PC-3 (cell line): ENCODE measurements at regions not wholly inside any gene's neighbourhood (a gene's known extent, or its start where the extent isn't known, plus 50 kb on each side); places are given as distances from the start of the nearest gene placed in this dataset.

Experiments used
- ATAC-seq: fragments of 200-7000 bp; cut with Tn5 transposase; 2 replicates; pipeline ENCODE4 v1.9.1; 2020; ENCODE audit warnings: mild to moderate bottlenecking, moderate library complexity
- BruUV-seq: library from RNA; stranded (reverse); fragments of 400-500 nt; replicated peaks from 2 replicates; lab custom pipeline; 2021; lab: Mats Ljungman, UMichigan
- CTCF ChIA-PET: fragments of 300-600 bp; sonication (Branson Sonifier 250); formaldehyde crosslinking; loops from one replicate; lab custom pipeline; 2022; ENCODE audit warnings: antibody characterized with exemption; lab: Charles Lee
- POLR2A ChIA-PET: fragments of 300-600 bp; sonication (Branson Sonifier 250); formaldehyde crosslinking; loops from one replicate; lab custom pipeline; 2022; ENCODE audit warnings: antibody characterized with exemption; ENCODE audit not compliant: unreplicated experiment; lab: Charles Lee
- DNase-seq: peaks from one replicate; pipeline ENCODE4 v3.0.0-alpha.2; 2015
- H2AFZ ChIP-seq: fragments of 300-600 bp; sonication (generic); 2 replicates; pipeline ENCODE4 v1.6.0; 2016; ENCODE audit warnings: antibody characterized with exemption, low read length
- H3F3A ChIP-seq: fragments of 300-600 bp; sonication (generic); one replicate; pipeline ENCODE4 v1.6.0; 2017; ENCODE audit warnings: antibody characterized with exemption, low read length, control low read depth, mild to moderate bottlenecking; ENCODE audit not compliant: unreplicated experiment
- H3K27ac ChIP-seq: fragments of 300-600 bp; sonication (generic); 2 replicates; pipeline ENCODE4 v1.5.1; 2016; ENCODE audit warnings: mild to moderate bottlenecking, low read length
- H3K27me3 ChIP-seq: fragments of 300-600 bp; sonication (generic); 2 replicates; pipeline ENCODE4 v1.6.1; 2016; ENCODE audit warnings: low read length, mixed read lengths
- H3K36me3 ChIP-seq: fragments of 300-600 bp; sonication (generic); 2 replicates; pipeline ENCODE4 v1.6.1; 2016; ENCODE audit warnings: low read depth, mixed run types, low read length, mixed read lengths
- H3K4me1 ChIP-seq: fragments of 300-600 bp; sonication (generic); 2 replicates; pipeline ENCODE4 v1.5.1; 2016; ENCODE audit warnings: low read length; ENCODE audit not compliant: insufficient read depth
- H3K4me2 ChIP-seq: fragments of 300-600 bp; sonication (generic); 2 replicates; pipeline ENCODE4 v1.6.0; 2016; ENCODE audit warnings: low read length
- H3K4me3 ChIP-seq: fragments of 300-600 bp; sonication (generic); 2 replicates; pipeline ENCODE4 v1.5.1; 2016; ENCODE audit warnings: mild to moderate bottlenecking, low read length, mixed read lengths
- H3K79me2 ChIP-seq: fragments of 300-600 bp; sonication (generic); 2 replicates; pipeline ENCODE4 v1.6.1; 2017; ENCODE audit warnings: low read length, mixed read lengths
- H3K9ac ChIP-seq: fragments of 300-600 bp; sonication (generic); 2 replicates; pipeline ENCODE4 v1.6.0; 2016; ENCODE audit warnings: mild to moderate bottlenecking, low read length
- H3K9me2 ChIP-seq: fragments of 300-600 bp; sonication (generic); replicated peaks from 2 replicates; pipeline ENCODE4 v1.6.1; 2016; ENCODE audit warnings: mixed run types, low read length, mixed read lengths
- H3K9me3 ChIP-seq: fragments of 300-600 bp; sonication (generic); 2 replicates; pipeline ENCODE4 v1.6.1; 2016; ENCODE audit warnings: low read length, mixed read lengths
- H4K20me1 ChIP-seq: fragments of 300-600 bp; sonication (generic); 2 replicates; pipeline ENCODE4 v1.6.1; 2016; ENCODE audit warnings: low read length, mixed read lengths
- EZH2 ChIP-seq: fragments of 300-600 bp; sonication (generic); IDR thresholded peaks from one replicate; pipeline ENCODE4 v1.6.1; 2017; ENCODE audit warnings: antibody characterized with exemption, mild to moderate bottlenecking, low read length; ENCODE audit not compliant: unreplicated experiment
- EZH2phosphoT487 ChIP-seq: fragments of 300-600 bp; sonication (generic); IDR thresholded peaks from 2 replicates; pipeline ENCODE4 v1.6.1; 2018; ENCODE audit warnings: mild to moderate bottlenecking, antibody characterized with exemption, low read length, borderline replicate concordance
- intact Hi-C: fragments of 100-400 bp; cut with micrococcal nuclease; formaldehyde crosslinking; loops from 2 replicates; pipeline ENCODE4 v1.9.0; 2023
- TF ChIP-seq, protein P1 (sequence below): fragments of 300-600 bp; sonication (generic); conservative IDR thresholded peaks from 2 replicates; pipeline ENCODE4 v1.5.1; 2017; ENCODE audit warnings: antibody characterized with exemption, low read depth, mild to moderate bottlenecking, low read length

DNA sequence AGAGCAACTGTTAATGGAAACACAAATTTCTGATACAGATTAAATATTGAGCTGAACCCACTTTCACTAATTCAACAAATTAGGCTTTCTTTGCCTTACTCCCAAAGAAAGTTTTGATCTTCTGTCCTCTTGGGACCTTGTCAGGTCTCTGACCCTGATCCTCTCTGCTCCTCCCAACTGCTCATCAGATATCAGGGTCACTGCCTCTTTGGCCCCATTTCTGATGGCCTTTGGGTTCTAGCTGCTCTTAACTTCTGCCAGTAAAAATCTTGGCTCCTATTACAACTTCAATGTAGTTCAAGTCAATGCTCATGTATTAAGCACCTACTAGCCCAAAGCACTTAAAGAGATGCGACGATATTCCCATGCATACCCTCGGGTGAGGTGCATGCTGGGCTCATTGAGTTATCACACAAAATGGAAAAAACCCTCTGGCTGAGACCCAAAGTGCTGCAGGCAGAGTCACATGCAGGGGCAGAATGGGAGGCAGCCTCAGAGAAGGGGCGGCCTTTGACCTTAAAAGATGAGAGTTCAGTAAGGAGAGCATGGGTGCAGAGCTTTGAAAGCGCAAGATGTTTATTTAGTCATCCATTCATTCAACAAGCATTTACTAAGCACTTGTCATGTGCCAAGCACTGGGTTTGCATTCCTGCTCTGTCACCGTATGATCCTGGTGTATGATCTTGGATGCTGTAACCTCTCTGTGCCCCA lies 183.4 kb downstream of the USP12 start:
- no peak for ATAC-seq
- Histone ChIP-seq H3K9me3 (no peaks in the 10 kb centered on the region), H3K4me1 (peaks cover 28% of the 10 kb centered on the region), H3K36me3 (no peaks in the 10 kb centered on the region), H3K27me3 (no peaks in the 10 kb centered on the region), H4K20me1 (no peaks in the 10 kb centered on the region), H2AFZ (no peak overlapping the region), H3K79me2 (no peaks in the 10 kb centered on the region), H3F3A (peaks cover 4% of the 10 kb centered on the region), H3K27ac (no peak overlapping the region), H3K9ac (no peak overlapping the region), H3K4me3 (no peak overlapping the region), H3K4me2 (no peak overlapping the region), H3K9me2 (no peaks in the 10 kb centered on the region)
- ChIA-PET POLR2A (no interaction called here), CTCF (no interaction called here)
- TF ChIP-seq, protein P1, sequence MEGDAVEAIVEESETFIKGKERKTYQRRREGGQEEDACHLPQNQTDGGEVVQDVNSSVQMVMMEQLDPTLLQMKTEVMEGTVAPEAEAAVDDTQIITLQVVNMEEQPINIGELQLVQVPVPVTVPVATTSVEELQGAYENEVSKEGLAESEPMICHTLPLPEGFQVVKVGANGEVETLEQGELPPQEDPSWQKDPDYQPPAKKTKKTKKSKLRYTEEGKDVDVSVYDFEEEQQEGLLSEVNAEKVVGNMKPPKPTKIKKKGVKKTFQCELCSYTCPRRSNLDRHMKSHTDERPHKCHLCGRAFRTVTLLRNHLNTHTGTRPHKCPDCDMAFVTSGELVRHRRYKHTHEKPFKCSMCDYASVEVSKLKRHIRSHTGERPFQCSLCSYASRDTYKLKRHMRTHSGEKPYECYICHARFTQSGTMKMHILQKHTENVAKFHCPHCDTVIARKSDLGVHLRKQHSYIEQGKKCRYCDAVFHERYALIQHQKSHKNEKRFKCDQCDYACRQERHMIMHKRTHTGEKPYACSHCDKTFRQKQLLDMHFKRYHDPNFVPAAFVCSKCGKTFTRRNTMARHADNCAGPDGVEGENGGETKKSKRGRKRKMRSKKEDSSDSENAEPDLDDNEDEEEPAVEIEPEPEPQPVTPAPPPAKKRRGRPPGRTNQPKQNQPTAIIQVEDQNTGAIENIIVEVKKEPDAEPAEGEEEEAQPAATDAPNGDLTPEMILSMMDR = no peak
- TF ChIP-seq EZH2 = no peak
- no peak for TF ChIP-seq EZH2phosphoT487
- intact Hi-C loops = no loop called here
- BruUV-seq = no TSS peak
- no peak for DNase-seq

DNA sequence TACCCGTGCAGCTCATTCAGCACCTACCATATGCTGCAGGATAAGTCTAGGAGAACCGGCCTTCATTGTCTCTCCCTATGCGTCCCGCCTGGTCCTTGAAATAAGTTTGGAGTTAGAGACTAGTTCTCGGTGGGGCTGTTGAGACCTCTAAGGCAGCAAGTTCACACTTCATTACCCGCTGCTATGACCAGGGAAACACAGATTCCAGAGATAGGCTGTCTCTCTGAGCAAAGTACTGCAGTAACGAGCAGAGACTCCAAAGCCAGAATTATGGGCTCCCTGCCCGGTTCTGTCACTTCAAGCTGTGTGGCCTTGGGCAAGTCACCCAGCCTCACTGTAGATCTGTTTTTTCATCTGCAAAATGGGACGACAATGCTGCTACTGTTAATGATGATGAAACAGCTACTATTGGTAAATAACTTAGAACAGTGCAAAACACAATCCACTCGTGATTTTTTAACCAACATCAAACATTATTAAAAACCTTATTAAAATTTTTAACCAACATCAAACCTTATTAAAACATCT lies 184.1 kb downstream of the USP12 start:
- Histone ChIP-seq H3K27me3 (no peaks in the 10 kb centered on the region), H2AFZ (no peak overlapping the region), H3K4me1 (peaks cover 32% of the 10 kb centered on the region), H3K9me2 (no peaks in the 10 kb centered on the region), H3K9ac (no peak overlapping the region), H3K4me2 (no peak overlapping the region), H3K36me3 (no peaks in the 10 kb centered on the region), H3K27ac (no peak overlapping the region), H3K9me3 (no peaks in the 10 kb centered on the region), H3K79me2 (no peaks in the 10 kb centered on the region), H3K4me3 (no peak overlapping the region), H3F3A (peaks cover 4% of the 10 kb centered on the region), H4K20me1 (no peaks in the 10 kb centered on the region)
- intact Hi-C loops = no loop called here
- CTCF ChIA-PET = no interaction called here
- DNase-seq (no peak), ATAC-seq (no peak)
- POLR2A ChIA-PET = no interaction called here
- BruUV-seq = no TSS peak
- TF ChIP-seq EZH2phosphoT487 (no peak), EZH2 (no peak)
- TF ChIP-seq, protein P1 = no peak

DNA sequence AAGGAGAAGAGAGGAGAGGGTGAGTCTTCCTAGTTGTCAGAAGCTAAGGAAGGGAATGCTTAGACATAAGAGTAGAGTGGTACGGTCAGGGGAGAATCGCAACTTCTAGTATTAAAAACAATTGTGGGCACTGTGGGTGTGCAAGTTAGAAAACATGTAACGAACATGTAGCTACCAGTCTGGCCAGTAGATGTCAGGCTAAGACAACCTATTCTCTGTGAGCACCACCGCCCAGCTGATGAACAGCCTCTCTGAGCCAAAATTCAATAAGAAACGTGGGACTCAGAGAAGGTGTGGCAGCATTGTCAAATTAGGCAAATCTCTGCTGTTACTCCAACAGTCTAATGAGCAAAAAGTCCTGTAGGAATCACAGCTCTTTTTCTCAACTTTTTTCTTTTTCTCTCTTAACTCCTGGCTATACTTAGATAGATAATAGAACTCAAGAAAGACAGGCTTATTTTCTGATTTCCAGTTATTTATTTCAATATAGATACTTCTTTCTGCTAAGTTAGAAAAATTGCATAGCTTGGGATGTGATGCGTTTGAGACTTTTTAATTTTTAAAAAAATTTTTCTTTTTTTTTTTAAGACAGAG lies 186.2 kb downstream of the USP12 start:
- no TSS peak for BruUV-seq
- POLR2A ChIA-PET = interaction anchor here (0.5 to 1.0 kb wide), 5 partner anchors 28 to 298 kb away, joined by 3 to 6 read pairs (median 4); partner anchors contain the start of gene RASL11A
- Histone ChIP-seq H2AFZ (peak overlapping the region; percentile 71), H3K4me2 (peak overlapping the region; percentile 83), H3K9me3 (no peaks in the 10 kb centered on the region), H3K9me2 (no peaks in the 10 kb centered on the region), H3F3A (peaks cover 4% of the 10 kb centered on the region), H3K79me2 (no peaks in the 10 kb centered on the region), H4K20me1 (no peaks in the 10 kb centered on the region), H3K36me3 (no peaks in the 10 kb centered on the region), H3K9ac (peak overlapping the region; percentile 36; the same call in 1 of the 2 replicates), H3K27ac (peak overlapping the region; percentile 22; the same call in 1 of the 2 replicates), H3K4me3 (peak overlapping the region; percentile 52), H3K27me3 (no peaks in the 10 kb centered on the region), H3K4me1 (peaks cover 25% of the 10 kb centered on the region)
- CTCF ChIA-PET = interaction anchor here (0.6 to 2.0 kb wide), 15 partner anchors 13 to 390 kb away, joined by 3 to 15 read pairs (median 4); no protein-coding TSS in a partner anchor
- ATAC-seq (peak; percentile 63), DNase-seq (peak; percentile 87)
- intact Hi-C loops = loop anchor here (1.0 to 2.0 kb wide), 5 partner anchors 57 to 374 kb away; no protein-coding TSS in a partner anchor
- no peak for TF ChIP-seq EZH2phosphoT487
- TF ChIP-seq, protein P1 = peak; percentile 86
- TF ChIP-seq EZH2 = no peak
